HepG2 (cell line): ENCODE measurements at regions not wholly inside any gene's neighbourhood (a gene's known extent, or its start where the extent isn't known, plus 50 kb on each side); places are given as distances from the start of the nearest gene placed in this dataset.

Source experiments
- AHR ChIP-seq: IDR thresholded peaks from 2 replicates; pipeline ENCODE4 v1.6.1; 2018; ENCODE audit warnings: missing genetic modification reagents, missing compliant biosample characterization
- FOXA1 ChIP-seq, 2 experiments: fragments of 450-650 bp in 1 of 2; sonication (generic) in 1 of 2; formaldehyde crosslinking in 1 of 2; IDR thresholded peaks; 2 replicates each; pipeline versions ENCODE4 v1.4.0 to v1.6.1; 2016 to 2020; ENCODE audit warnings: missing genetic modification reagents in 1 of 2
- GATA4 ChIP-seq: sonication (generic); IDR thresholded peaks from 2 replicates; pipeline ENCODE4 v1.6.1; 2016; ENCODE audit warnings: antibody characterized with exemption, low read depth, borderline replicate concordance
- GFI1 ChIP-seq: sonication (generic); formaldehyde crosslinking; IDR thresholded peaks from 2 replicates; pipeline ENCODE4 v1.5.0; 2020; ENCODE audit warnings: missing genetic modification reagents, mild to moderate bottlenecking, borderline replicate concordance
- MAFF ChIP-seq: IDR thresholded peaks from 2 replicates; pipeline ENCODE4 v1.6.1; 2011; ENCODE audit warnings: low read depth, low read length, improper control_type of control experiment
- NCOA2 ChIP-seq: sonication (generic); formaldehyde crosslinking; IDR thresholded peaks from 2 replicates; pipeline ENCODE4 v1.8.0; 2022; ENCODE audit warnings: inconsistent platforms
- RCOR2 ChIP-seq: IDR thresholded peaks from 2 replicates; pipeline ENCODE4 v1.6.1; 2016; ENCODE audit warnings: missing biosample characterization, missing genetic modification reagents
- RXRB ChIP-seq: IDR thresholded peaks from 2 replicates; pipeline ENCODE4 v1.6.1; 2016; ENCODE audit warnings: borderline replicate concordance, missing genetic modification reagents, missing compliant biosample characterization
- SOX5 ChIP-seq: IDR thresholded peaks from 2 replicates; pipeline ENCODE4 v1.6.1; 2016; ENCODE audit warnings: borderline replicate concordance
- SOX6 ChIP-seq, 2 experiments: fragments of 450-650 bp in 1 of 2; sonication (generic) in 1 of 2; formaldehyde crosslinking in 1 of 2; IDR thresholded peaks; 2 replicates each; pipeline versions ENCODE4 v1.4.0 to v1.6.1; 2017 to 2020; ENCODE audit warnings: antibody characterized with exemption in 1 of 2, mild to moderate bottlenecking in 1 of 2, missing genetic modification reagents in 1 of 2
- ZNF331 ChIP-seq: sonication (generic); formaldehyde crosslinking; IDR thresholded peaks from 2 replicates; pipeline ENCODE4 v1.4.0; 2020; ENCODE audit warnings: missing genetic modification reagents
- ZNF724P ChIP-seq: sonication (generic); formaldehyde crosslinking; IDR thresholded peaks from 2 replicates; pipeline ENCODE4 v1.8.0; 2022; ENCODE audit warnings: missing genetic modification reagents, borderline replicate concordance
- TF ChIP-seq, protein P1 (sequence below): IDR thresholded peaks from 2 replicates; pipeline ENCODE4 v1.6.1; 2016; ENCODE audit warnings: missing biosample characterization, missing genetic modification reagents, low read depth
- TF ChIP-seq, protein P2 (sequence below): conservative IDR thresholded peaks from 2 replicates; pipeline ENCODE4 v1.6.1; 2018; ENCODE audit warnings: missing genetic modification reagents
- TF ChIP-seq, protein P3 (sequence below): sonication (generic); formaldehyde crosslinking; IDR thresholded peaks from 2 replicates; pipeline ENCODE4 v1.4.0; 2020; ENCODE audit warnings: missing genetic modification reagents
- TF ChIP-seq, protein P4 (sequence below): sonication (generic); formaldehyde crosslinking; IDR thresholded peaks from 2 replicates; pipeline ENCODE4 v1.4.0; 2020; ENCODE audit warnings: missing genetic modification reagents
- TF ChIP-seq, protein P5 (sequence below): sonication (generic); formaldehyde crosslinking; IDR thresholded peaks from 2 replicates; pipeline ENCODE4 v1.5.1; 2020; ENCODE audit warnings: missing genetic modification reagents, mild to moderate bottlenecking, borderline replicate concordance

DNA sequence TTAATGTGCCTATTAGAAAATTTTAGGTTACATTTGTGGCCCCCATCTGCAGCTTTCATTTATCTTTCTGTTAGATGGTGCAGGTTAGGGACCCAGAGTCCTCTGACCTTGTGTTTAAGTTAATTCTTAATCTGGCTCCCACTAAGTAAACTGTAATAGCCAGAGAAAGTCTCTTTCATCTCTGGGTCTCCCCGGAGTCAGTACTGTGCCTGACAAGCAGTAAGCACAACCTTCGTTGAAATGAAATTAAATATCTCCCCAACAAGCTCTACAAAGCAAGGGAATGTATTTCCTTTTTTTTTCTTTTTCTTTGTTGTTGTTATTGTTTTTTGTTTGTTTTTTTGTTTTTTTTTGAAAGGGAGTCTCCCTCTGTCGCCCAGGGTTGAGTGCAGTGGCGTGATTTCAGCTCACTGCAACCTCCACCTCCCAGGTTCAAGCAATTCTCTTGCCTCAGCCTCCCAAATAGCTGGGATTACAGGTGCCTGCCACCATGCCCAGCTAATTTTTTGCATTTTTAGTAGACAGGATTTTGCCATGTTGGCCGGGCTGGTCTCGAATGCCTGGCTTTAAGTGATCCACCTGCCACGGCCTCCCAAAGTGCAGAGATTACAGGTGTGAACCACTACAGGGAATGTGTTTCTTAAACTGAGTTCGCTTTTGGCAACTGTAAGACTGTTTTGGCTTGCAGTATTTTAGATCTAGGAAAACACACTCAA, 81.6 kb downstream of the HHIPL2 start (continued):
- TF ChIP-seq, protein P1, sequence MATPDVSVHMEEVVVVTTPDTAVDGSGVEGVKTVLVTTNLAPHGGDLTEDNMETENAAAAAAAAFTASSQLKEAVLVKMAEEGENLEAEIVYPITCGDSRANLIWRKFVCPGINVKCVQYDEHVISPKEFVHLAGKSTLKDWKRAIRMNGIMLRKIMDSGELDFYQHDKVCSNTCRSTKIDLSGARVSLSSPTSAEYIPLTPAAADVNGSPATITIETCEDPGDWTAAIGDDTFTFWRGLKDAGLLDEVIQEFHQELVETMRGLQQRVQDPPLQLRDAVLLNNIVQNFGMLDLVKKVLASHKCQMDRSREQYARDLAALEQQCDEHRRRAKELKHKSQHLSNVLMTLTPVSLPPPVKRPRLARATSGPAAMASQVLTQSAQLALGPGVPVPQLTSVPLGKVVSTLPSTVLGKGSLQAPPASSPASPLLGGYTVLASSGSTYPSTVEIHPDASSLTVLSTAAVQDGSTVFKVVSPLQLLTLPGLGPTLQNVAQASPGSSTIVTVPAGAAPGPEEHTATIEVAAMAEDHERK (CRISPR knock-in tag), result no peak
- peak; percentile 37; the same call in 1 of the 2 replicates for TF ChIP-seq SOX5 (CRISPR knock-in tag)
- TF ChIP-seq, protein P2, sequence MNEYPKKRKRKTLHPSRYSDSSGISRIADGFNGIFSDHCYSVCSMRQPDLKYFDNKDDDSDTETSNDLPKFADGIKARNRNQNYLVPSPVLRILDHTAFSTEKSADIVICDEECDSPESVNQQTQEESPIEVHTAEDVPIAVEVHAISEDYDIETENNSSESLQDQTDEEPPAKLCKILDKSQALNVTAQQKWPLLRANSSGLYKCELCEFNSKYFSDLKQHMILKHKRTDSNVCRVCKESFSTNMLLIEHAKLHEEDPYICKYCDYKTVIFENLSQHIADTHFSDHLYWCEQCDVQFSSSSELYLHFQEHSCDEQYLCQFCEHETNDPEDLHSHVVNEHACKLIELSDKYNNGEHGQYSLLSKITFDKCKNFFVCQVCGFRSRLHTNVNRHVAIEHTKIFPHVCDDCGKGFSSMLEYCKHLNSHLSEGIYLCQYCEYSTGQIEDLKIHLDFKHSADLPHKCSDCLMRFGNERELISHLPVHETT, result no peak
- no peak for TF ChIP-seq ZNF724P
- TF ChIP-seq GFI1, result 0 out of 2 replicates have a peak, but pooled peaks have one; percentile 58
- TF ChIP-seq ZNF331 (CRISPR knock-in tag), result peak; percentile 36; the same call in 1 of the 2 replicates
- peak; percentile 54; the same call in 1 of the 2 replicates for TF ChIP-seq NCOA2 (CRISPR knock-in tag)
- TF ChIP-seq AHR (CRISPR knock-in tag), result no peak
- no peak for TF ChIP-seq MAFF
- TF ChIP-seq FOXA1 (IDR thresholded peaks at IDR 0.05), result no peak
- TF ChIP-seq FOXA1 (CRISPR knock-in tag; IDR thresholded peaks at IDR 0.05), result peak; percentile 62
- TF ChIP-seq, protein P3, sequence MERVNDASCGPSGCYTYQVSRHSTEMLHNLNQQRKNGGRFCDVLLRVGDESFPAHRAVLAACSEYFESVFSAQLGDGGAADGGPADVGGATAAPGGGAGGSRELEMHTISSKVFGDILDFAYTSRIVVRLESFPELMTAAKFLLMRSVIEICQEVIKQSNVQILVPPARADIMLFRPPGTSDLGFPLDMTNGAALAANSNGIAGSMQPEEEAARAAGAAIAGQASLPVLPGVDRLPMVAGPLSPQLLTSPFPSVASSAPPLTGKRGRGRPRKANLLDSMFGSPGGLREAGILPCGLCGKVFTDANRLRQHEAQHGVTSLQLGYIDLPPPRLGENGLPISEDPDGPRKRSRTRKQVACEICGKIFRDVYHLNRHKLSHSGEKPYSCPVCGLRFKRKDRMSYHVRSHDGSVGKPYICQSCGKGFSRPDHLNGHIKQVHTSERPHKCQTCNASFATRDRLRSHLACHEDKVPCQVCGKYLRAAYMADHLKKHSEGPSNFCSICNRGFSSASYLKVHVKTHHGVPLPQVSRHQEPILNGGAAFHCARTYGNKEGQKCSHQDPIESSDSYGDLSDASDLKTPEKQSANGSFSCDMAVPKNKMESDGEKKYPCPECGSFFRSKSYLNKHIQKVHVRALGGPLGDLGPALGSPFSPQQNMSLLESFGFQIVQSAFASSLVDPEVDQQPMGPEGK (CRISPR knock-in tag), result peak; percentile 44; the same call in 1 of the 2 replicates
- no peak for TF ChIP-seq SOX6 (IDR thresholded peaks at IDR 0.05)
- TF ChIP-seq SOX6 (CRISPR knock-in tag; IDR thresholded peaks at IDR 0.05), result 0 out of 2 replicates have a peak, but pooled peaks have one; percentile 14
- TF ChIP-seq, protein P4, sequence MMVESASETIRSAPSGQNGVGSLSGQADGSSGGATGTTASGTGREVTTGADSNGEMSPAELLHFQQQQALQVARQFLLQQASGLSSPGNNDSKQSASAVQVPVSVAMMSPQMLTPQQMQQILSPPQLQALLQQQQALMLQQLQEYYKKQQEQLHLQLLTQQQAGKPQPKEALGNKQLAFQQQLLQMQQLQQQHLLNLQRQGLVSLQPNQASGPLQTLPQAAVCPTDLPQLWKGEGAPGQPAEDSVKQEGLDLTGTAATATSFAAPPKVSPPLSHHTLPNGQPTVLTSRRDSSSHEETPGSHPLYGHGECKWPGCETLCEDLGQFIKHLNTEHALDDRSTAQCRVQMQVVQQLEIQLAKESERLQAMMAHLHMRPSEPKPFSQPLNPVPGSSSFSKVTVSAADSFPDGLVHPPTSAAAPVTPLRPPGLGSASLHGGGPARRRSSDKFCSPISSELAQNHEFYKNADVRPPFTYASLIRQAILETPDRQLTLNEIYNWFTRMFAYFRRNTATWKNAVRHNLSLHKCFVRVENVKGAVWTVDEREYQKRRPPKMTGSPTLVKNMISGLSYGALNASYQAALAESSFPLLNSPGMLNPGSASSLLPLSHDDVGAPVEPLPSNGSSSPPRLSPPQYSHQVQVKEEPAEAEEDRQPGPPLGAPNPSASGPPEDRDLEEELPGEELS (CRISPR knock-in tag), result peak; percentile 29; the same call in 1 of the 2 replicates
- TF ChIP-seq RXRB, result peak; percentile 84
- TF ChIP-seq RCOR2 (CRISPR knock-in tag), result peak; percentile 81; the same call in 1 of the 2 replicates
- TF ChIP-seq GATA4, result no peak; the same call in 1 of the 2 replicates
- TF ChIP-seq, protein P5, sequence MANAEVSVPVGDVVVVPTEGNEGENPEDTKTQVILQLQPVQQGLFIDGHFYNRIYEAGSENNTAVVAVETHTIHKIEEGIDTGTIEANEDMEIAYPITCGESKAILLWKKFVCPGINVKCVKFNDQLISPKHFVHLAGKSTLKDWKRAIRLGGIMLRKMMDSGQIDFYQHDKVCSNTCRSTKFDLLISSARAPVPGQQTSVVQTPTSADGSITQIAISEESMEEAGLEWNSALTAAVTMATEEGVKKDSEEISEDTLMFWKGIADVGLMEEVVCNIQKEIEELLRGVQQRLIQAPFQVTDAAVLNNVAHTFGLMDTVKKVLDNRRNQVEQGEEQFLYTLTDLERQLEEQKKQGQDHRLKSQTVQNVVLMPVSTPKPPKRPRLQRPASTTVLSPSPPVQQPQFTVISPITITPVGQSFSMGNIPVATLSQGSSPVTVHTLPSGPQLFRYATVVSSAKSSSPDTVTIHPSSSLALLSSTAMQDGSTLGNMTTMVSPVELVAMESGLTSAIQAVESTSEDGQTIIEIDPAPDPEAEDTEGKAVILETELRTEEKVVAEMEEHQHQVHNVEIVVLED (CRISPR knock-in tag), result no peak
